ENCODE measurements at regions not wholly inside any gene's neighbourhood (a gene's known extent, or its start where the extent isn't known, plus 50 kb on each side); places are given as distances from the start of the nearest gene placed in this dataset.

- ChIA-PET POLR2A (ENCODE audit: low non-redundant PET) (no interaction called here), CTCF (no interaction called here)
- Histone ChIP-seq H3K4me1 (ENCODE audit: insufficient read depth, low read length, poor library complexity, severe bottlenecking) (no peaks in the 10 kb centered on the region), H3K36me3 (ENCODE audit: insufficient read depth, low read length, poor library complexity, severe bottlenecking) (no peaks in the 10 kb centered on the region), H3K4me3 (ENCODE audit: low read depth, low read length, poor library complexity, severe bottlenecking) (no peak overlapping the region), H3K27me3 (replicated peaks; ENCODE audit: insufficient read depth, low read depth, low read length, poor library complexity) (no peaks in the 10 kb centered on the region), H3K27ac (ENCODE audit: low read depth, low read length, poor library complexity, severe bottlenecking) (no peak overlapping the region), H3K9me3 (ENCODE audit: low read depth, low read length, poor library complexity, severe bottlenecking) (peaks cover 3% of the 10 kb centered on the region)
- TF ChIP-seq, protein P1, sequence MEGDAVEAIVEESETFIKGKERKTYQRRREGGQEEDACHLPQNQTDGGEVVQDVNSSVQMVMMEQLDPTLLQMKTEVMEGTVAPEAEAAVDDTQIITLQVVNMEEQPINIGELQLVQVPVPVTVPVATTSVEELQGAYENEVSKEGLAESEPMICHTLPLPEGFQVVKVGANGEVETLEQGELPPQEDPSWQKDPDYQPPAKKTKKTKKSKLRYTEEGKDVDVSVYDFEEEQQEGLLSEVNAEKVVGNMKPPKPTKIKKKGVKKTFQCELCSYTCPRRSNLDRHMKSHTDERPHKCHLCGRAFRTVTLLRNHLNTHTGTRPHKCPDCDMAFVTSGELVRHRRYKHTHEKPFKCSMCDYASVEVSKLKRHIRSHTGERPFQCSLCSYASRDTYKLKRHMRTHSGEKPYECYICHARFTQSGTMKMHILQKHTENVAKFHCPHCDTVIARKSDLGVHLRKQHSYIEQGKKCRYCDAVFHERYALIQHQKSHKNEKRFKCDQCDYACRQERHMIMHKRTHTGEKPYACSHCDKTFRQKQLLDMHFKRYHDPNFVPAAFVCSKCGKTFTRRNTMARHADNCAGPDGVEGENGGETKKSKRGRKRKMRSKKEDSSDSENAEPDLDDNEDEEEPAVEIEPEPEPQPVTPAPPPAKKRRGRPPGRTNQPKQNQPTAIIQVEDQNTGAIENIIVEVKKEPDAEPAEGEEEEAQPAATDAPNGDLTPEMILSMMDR (conservative IDR thresholded peaks at IDR 0.05; ENCODE audit: low read depth, low read length): no peak
- no peak for TF ChIP-seq EZH2 (IDR thresholded peaks at IDR 0.05; ENCODE audit: borderline replicate concordance, low read depth, low read length, poor library complexity, severe bottlenecking)
- no peak for DNase-seq (ENCODE audit: low spot score)
- no TSS peak for BruUV-seq (replicated peaks)
- intact Hi-C loops (cut with micrococcal nuclease; ENCODE audit: unreplicated experiment): no loop called here
Measured at GRCh38 chr18:30386624-30387023, 655.9 kb downstream of the DSC3 start.

DNA sequence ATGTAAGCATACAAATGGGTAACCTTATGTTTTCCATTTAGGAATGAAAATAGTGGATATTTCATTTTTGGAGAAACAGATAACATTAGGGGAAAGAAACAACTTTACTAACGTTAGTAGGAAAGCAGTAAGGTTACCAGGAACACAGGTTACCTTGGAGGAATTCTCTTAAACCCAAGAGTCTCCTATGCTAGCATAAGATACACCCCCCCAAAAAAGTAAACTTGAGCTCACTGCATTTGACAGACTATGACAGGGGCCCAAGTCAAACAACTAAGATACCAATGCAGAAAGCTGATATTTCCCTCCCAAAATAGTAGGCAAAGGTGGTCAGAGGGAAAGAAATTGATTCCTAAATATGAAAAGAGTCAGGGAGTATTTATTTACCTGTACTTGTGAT is 656.9 kb downstream of the DSC3 start:
- Histone ChIP-seq H3K27me3 (replicated peaks; ENCODE audit: insufficient read depth, low read depth, low read length, poor library complexity) (no peaks in the 10 kb centered on the region), H3K4me3 (ENCODE audit: low read depth, low read length, poor library complexity, severe bottlenecking) (no peak overlapping the region), H3K36me3 (ENCODE audit: insufficient read depth, low read length, poor library complexity, severe bottlenecking) (no peaks in the 10 kb centered on the region), H3K27ac (ENCODE audit: low read depth, low read length, poor library complexity, severe bottlenecking) (no peak overlapping the region), H3K4me1 (ENCODE audit: insufficient read depth, low read length, poor library complexity, severe bottlenecking) (no peaks in the 10 kb centered on the region), H3K9me3 (ENCODE audit: low read depth, low read length, poor library complexity, severe bottlenecking) (peaks cover 3% of the 10 kb centered on the region)
- no TSS peak for BruUV-seq (replicated peaks)
- no peak for DNase-seq (ENCODE audit: low spot score)
- TF ChIP-seq, protein P1 (conservative IDR thresholded peaks at IDR 0.05; ENCODE audit: low read depth, low read length): no peak
- TF ChIP-seq EZH2 (IDR thresholded peaks at IDR 0.05; ENCODE audit: borderline replicate concordance, low read depth, low read length, poor library complexity, severe bottlenecking): no peak
- intact Hi-C loops (cut with micrococcal nuclease; ENCODE audit: unreplicated experiment): no loop called here
- ChIA-PET CTCF (no interaction called here), POLR2A (ENCODE audit: low non-redundant PET) (no interaction called here)

GRCh38 chr18:30381826-30382225 is 660.7 kb downstream of the DSC3 start:
- Histone ChIP-seq H3K27ac (ENCODE audit: low read depth, low read length, poor library complexity, severe bottlenecking) (no peak overlapping the region), H3K9me3 (ENCODE audit: low read depth, low read length, poor library complexity, severe bottlenecking) (peaks cover 3% of the 10 kb centered on the region), H3K27me3 (replicated peaks; ENCODE audit: insufficient read depth, low read depth, low read length, poor library complexity) (no peaks in the 10 kb centered on the region), H3K36me3 (ENCODE audit: insufficient read depth, low read length, poor library complexity, severe bottlenecking) (no peaks in the 10 kb centered on the region), H3K4me3 (ENCODE audit: low read depth, low read length, poor library complexity, severe bottlenecking) (no peak overlapping the region), H3K4me1 (ENCODE audit: insufficient read depth, low read length, poor library complexity, severe bottlenecking) (no peaks in the 10 kb centered on the region)
- intact Hi-C loops (cut with micrococcal nuclease; ENCODE audit: unreplicated experiment): no loop called here
- POLR2A ChIA-PET (ENCODE audit: low non-redundant PET): no interaction called here
- CTCF ChIA-PET: no interaction called here
- no peak for TF ChIP-seq EZH2 (IDR thresholded peaks at IDR 0.05; ENCODE audit: borderline replicate concordance, low read depth, low read length, poor library complexity, severe bottlenecking)
- TF ChIP-seq, protein P1 (conservative IDR thresholded peaks at IDR 0.05; ENCODE audit: low read depth, low read length): no peak
- no TSS peak for BruUV-seq (replicated peaks)
- no peak for DNase-seq (ENCODE audit: low spot score)

All from A673 (cell line).